ENCODE measurements at regions not wholly inside any gene's neighbourhood (a gene's known extent, or its start where the extent isn't known, plus 50 kb on each side); places are given as distances from the start of the nearest gene placed in this dataset.

GRCh38 chr21:24945910-24946309 lies 661.4 kb downstream of the MRPL39 start:
- TF ChIP-seq JUND (IDR thresholded peaks at IDR 0.05) (no peak), YY1 (IDR thresholded peaks at IDR 0.05) (no peak), FOXA1 (IDR thresholded peaks at IDR 0.05) (no peak), FOXA2 (IDR thresholded peaks at IDR 0.05) (no peak), HNF4G (IDR thresholded peaks at IDR 0.05) (no peak), NR2F2 (IDR thresholded peaks at IDR 0.05) (no peak), TAF1 (conservative IDR thresholded peaks at IDR 0.05) (no peak)
- no peak for DNase-seq (ENCODE audit: low spot score)
- no peak overlapping the region for H3K27ac ChIP-seq (ENCODE audit: low read depth in 1 of 2, low read length in 2 of 2)

GRCh38 chr21:24941316-24942185 lies 665.7 kb downstream of the MRPL39 start:
- DNase-seq (ENCODE audit: low spot score) = no peak
- Histone ChIP-seq H3K9ac (ENCODE audit: low read depth in 1 of 2, low read length in 2 of 2) (no peak overlapping the region), H3K27ac (ENCODE audit: low read depth in 1 of 2, low read length in 2 of 2) (no peak overlapping the region), H3K4me1 (ENCODE audit: control insufficient read depth in 4 of 4, insufficient read depth in 4 of 4, low read length in 3 of 4) (no peaks in the 10 kb centered on the region), H3K27me3 (ENCODE audit: control insufficient read depth in 4 of 4, insufficient read depth in 4 of 4, low read length in 3 of 4) (no peaks in the 10 kb centered on the region), H3K36me3 (ENCODE audit: control insufficient read depth in 4 of 4, insufficient read depth in 3 of 4, low read depth in 1 of 4, low read length in 3 of 4) (no peaks in the 10 kb centered on the region), H3K9me3 (ENCODE audit: control insufficient read depth in 4 of 4, low read length in 3 of 4) (no peaks in the 10 kb centered on the region), H3K4me3 (ENCODE audit: low read depth in 1 of 3, low read length in 3 of 3) (no peak overlapping the region)
- no peak for TF ChIP-seq MAX (IDR thresholded peaks at IDR 0.05)
- no peak for TF ChIP-seq SP1 (IDR thresholded peaks at IDR 0.05)
- TF ChIP-seq CTCF (IDR thresholded peaks at IDR 0.05; ENCODE audit: low read depth, low read length, missing input control) = no peak
- TF ChIP-seq HNF4G (IDR thresholded peaks at IDR 0.05) = no peak
- WGBS = 58% methylated on average over 4 of the region's 4 CpGs

More at GRCh38 chr21:24945910-24946309, 661.4 kb downstream of the MRPL39 start:
- Histone ChIP-seq H3K27me3 (ENCODE audit: control insufficient read depth in 4 of 4, insufficient read depth in 4 of 4, low read length in 3 of 4) (no peaks in the 10 kb centered on the region), H3K4me3 (ENCODE audit: low read depth in 1 of 3, low read length in 3 of 3) (no peak overlapping the region), H3K9me3 (ENCODE audit: control insufficient read depth in 4 of 4, low read length in 3 of 4) (no peaks in the 10 kb centered on the region), H3K9ac (ENCODE audit: low read depth in 1 of 2, low read length in 2 of 2) (no peak overlapping the region), H3K36me3 (ENCODE audit: control insufficient read depth in 4 of 4, insufficient read depth in 3 of 4, low read depth in 1 of 4, low read length in 3 of 4) (no peaks in the 10 kb centered on the region), H3K4me1 (ENCODE audit: control insufficient read depth in 4 of 4, insufficient read depth in 4 of 4, low read length in 3 of 4) (no peaks in the 10 kb centered on the region)

GRCh38 chr21:24939291-24939690 lies 668.0 kb downstream of the MRPL39 start:
- no peaks in the 10 kb centered on the region for H3K36me3 ChIP-seq (ENCODE audit: control insufficient read depth in 4 of 4, insufficient read depth in 3 of 4, low read depth in 1 of 4, low read length in 3 of 4)
- no peaks in the 10 kb centered on the region for H3K27me3 ChIP-seq (ENCODE audit: control insufficient read depth in 4 of 4, insufficient read depth in 4 of 4, low read length in 3 of 4)
- DNase-seq (ENCODE audit: low spot score) = no peak
- H3K27ac ChIP-seq (ENCODE audit: low read depth in 1 of 2, low read length in 2 of 2) = no peak overlapping the region
- H3K9ac ChIP-seq (ENCODE audit: low read depth in 1 of 2, low read length in 2 of 2) = no peak overlapping the region
- 80% methylated on average over 1 of the region's 1 CpG for WGBS
- no peaks in the 10 kb centered on the region for H3K9me3 ChIP-seq (ENCODE audit: control insufficient read depth in 4 of 4, low read length in 3 of 4)
- TF ChIP-seq GABPA (IDR thresholded peaks at IDR 0.05 in 1 of 2, conservative IDR thresholded peaks at IDR 0.05 in 1 of 2) (no peak), RXRA (IDR thresholded peaks at IDR 0.05) (no peak), YY1 (IDR thresholded peaks at IDR 0.05) (no peak), REST (IDR thresholded peaks at IDR 0.05) (no peak), MAX (IDR thresholded peaks at IDR 0.05) (no peak), ZBTB33 (IDR thresholded peaks at IDR 0.05) (no peak), CTCF (IDR thresholded peaks at IDR 0.05; ENCODE audit: low read depth, low read length, missing input control) (no peak), ATF3 (IDR thresholded peaks at IDR 0.05) (no peak), JUND (IDR thresholded peaks at IDR 0.05) (no peak)
- H3K4me1 ChIP-seq (ENCODE audit: control insufficient read depth in 4 of 4, insufficient read depth in 4 of 4, low read length in 3 of 4) = no peaks in the 10 kb centered on the region
- no peak overlapping the region for H3K4me3 ChIP-seq (ENCODE audit: low read depth in 1 of 3, low read length in 3 of 3)
